WERI-Rb-1 (cell line): ENCODE measurements at regions not wholly inside any gene's neighbourhood (a gene's known extent, or its start where the extent isn't known, plus 50 kb on each side); places are given as distances from the start of the nearest gene placed in this dataset.

Experiments used
- DNase-seq: peaks from one replicate; pipeline ENCODE4 v3.0.0-alpha.2; 2020
- H3K27ac ChIP-seq: fragments of 250-450 bp; sonication (Bioruptor Pico); 2 replicates; pipeline ENCODE4 v1.5.1; 2020; ENCODE audit warnings: mild to moderate bottlenecking, moderate library complexity
- H3K27me3 ChIP-seq: fragments of 250-450 bp; sonication (Bioruptor Pico); 2 replicates; pipeline ENCODE4 v1.5.1; 2021; ENCODE audit warnings: mild to moderate bottlenecking, low read depth, moderate library complexity; ENCODE audit not compliant: insufficient read depth, severe bottlenecking
- H3K36me3 ChIP-seq: fragments of 250-450 bp; sonication (Bioruptor Pico); 2 replicates; pipeline ENCODE4 v1.5.1; 2020; ENCODE audit warnings: mild to moderate bottlenecking, moderate library complexity
- H3K4me3 ChIP-seq: 2 replicates; pipeline ENCODE4 v1.5.1; 2011; ENCODE audit warnings: low read depth, mild to moderate bottlenecking, control low read depth, low read length
- H3K9me3 ChIP-seq: fragments of 250-450 bp; sonication (Bioruptor Pico); 2 replicates; pipeline ENCODE4 v1.5.1; 2021; ENCODE audit warnings: mild to moderate bottlenecking, moderate library complexity; ENCODE audit not compliant: severe bottlenecking
- TF ChIP-seq, protein P1 (sequence below): IDR thresholded peaks from 2 replicates; pipeline ENCODE4 v1.5.1; 2011; ENCODE audit warnings: low read depth, mild to moderate bottlenecking, control low read depth, inconsistent platforms, low read length

GRCh38 chr1:81337226-81337625 lies 463.5 kb upstream of the ADGRL2 start:
- H3K27me3 ChIP-seq, result no peaks in the 10 kb centered on the region
- H3K36me3 ChIP-seq, result no peaks in the 10 kb centered on the region
- H3K9me3 ChIP-seq, result no peaks in the 10 kb centered on the region
- DNase-seq, result no peak
- H3K4me3 ChIP-seq, result no peak overlapping the region
- no peak overlapping the region for H3K27ac ChIP-seq
- TF ChIP-seq, protein P1, sequence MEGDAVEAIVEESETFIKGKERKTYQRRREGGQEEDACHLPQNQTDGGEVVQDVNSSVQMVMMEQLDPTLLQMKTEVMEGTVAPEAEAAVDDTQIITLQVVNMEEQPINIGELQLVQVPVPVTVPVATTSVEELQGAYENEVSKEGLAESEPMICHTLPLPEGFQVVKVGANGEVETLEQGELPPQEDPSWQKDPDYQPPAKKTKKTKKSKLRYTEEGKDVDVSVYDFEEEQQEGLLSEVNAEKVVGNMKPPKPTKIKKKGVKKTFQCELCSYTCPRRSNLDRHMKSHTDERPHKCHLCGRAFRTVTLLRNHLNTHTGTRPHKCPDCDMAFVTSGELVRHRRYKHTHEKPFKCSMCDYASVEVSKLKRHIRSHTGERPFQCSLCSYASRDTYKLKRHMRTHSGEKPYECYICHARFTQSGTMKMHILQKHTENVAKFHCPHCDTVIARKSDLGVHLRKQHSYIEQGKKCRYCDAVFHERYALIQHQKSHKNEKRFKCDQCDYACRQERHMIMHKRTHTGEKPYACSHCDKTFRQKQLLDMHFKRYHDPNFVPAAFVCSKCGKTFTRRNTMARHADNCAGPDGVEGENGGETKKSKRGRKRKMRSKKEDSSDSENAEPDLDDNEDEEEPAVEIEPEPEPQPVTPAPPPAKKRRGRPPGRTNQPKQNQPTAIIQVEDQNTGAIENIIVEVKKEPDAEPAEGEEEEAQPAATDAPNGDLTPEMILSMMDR, result no peak

DNA sequence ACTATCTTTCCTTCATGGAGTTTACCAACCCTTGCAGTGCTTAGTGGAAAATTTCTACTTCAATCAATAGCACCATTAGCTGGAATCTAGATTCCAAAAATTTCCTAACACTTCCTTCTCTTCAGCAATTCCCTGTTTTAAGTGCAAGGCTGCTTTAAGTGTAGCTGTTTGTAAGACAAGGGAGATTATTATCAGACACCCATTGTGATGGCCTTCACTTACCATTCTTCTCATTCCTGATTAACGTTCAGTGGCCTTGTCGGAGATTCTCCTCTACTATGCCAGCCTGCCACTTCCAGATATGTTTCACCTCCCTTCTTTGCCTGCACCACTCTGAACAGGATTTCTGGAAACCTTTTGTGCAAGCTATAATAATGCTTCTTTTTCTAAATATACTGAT lies 464.9 kb upstream of the ADGRL2 start:
- H3K4me3 ChIP-seq, result no peak overlapping the region
- TF ChIP-seq, protein P1, result no peak
- H3K36me3 ChIP-seq, result no peaks in the 10 kb centered on the region
- DNase-seq, result no peak
- H3K27me3 ChIP-seq, result no peaks in the 10 kb centered on the region
- H3K27ac ChIP-seq, result no peak overlapping the region
- H3K9me3 ChIP-seq, result no peaks in the 10 kb centered on the region

- no peak for DNase-seq
- Histone ChIP-seq H3K4me3 (no peak overlapping the region), H3K36me3 (no peaks in the 10 kb centered on the region), H3K27me3 (no peaks in the 10 kb centered on the region), H3K27ac (no peak overlapping the region), H3K9me3 (no peaks in the 10 kb centered on the region)
- TF ChIP-seq, protein P1, result no peak
Measured at GRCh38 chr1:81330521-81330920, 470.2 kb upstream of the ADGRL2 start.

GRCh38 chr1:81330111-81330510 lies 470.6 kb upstream of the ADGRL2 start:
- Histone ChIP-seq H3K4me3 (no peak overlapping the region), H3K27ac (no peak overlapping the region), H3K27me3 (no peaks in the 10 kb centered on the region)

DNA sequence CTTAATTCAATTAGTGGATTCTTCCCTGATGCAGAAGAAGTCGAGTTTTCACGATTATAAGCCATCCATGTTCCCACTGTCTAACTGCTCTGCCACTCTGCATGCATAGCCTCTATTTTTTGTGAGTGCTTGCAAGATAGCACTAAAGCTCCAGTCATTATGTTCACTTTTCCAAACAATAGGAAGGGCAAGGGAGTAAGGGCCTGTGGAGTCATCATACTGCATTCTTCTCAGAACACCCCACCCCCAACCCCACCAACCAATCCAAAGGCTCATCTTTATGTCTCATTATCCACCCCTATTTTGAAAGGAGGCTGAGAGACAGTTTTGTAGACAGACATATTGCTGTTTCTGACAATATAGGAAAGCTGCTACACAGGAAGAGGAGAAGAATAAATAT lies 471.7 kb upstream of the ADGRL2 start:
- Histone ChIP-seq H3K27me3 (no peaks in the 10 kb centered on the region), H3K36me3 (no peaks in the 10 kb centered on the region), H3K4me3 (no peak overlapping the region), H3K9me3 (no peaks in the 10 kb centered on the region), H3K27ac (no peak overlapping the region)
- no peak for DNase-seq
- TF ChIP-seq, protein P1, result no peak

More at GRCh38 chr1:81330111-81330510, 470.6 kb upstream of the ADGRL2 start:
- DNase-seq, result no peak
- TF ChIP-seq, protein P1, result no peak
- Histone ChIP-seq H3K9me3 (no peaks in the 10 kb centered on the region), H3K36me3 (no peaks in the 10 kb centered on the region)

DNA sequence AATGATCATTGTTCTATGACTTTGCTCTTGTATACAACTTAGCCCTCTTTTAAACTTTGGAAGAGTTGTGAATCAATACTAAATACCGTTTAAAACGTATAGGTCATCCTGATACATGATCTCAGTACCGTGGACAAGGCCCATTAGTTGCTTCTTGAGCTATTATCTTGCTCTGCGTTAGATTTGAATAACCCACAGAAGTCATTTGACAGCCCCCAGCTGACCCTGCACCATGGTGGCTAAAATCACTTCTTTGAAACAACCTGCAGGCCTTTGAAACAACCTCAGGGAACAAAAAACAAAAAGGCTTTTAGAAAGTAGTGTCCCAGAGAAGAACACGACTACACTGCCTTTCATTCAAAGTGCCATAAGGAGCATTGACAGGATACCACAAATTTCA lies 473.0 kb upstream of the ADGRL2 start:
- H3K27ac ChIP-seq, result no peak overlapping the region
- H3K36me3 ChIP-seq, result no peaks in the 10 kb centered on the region
- DNase-seq, result no peak
- TF ChIP-seq, protein P1, result no peak
- H3K27me3 ChIP-seq, result no peaks in the 10 kb centered on the region
- H3K4me3 ChIP-seq, result no peak overlapping the region
- H3K9me3 ChIP-seq, result no peaks in the 10 kb centered on the region
